Neural cell (in vitro differentiated cells): ENCODE measurements at regions not wholly inside any gene's neighbourhood (a gene's known extent, or its start where the extent isn't known, plus 50 kb on each side); places are given as distances from the start of the nearest gene placed in this dataset.

Experiments used
- CTCF ChIP-seq: fragments of 450-650 bp; IDR thresholded peaks from 2 replicates; pipeline ENCODE4 v1.5.1; 2014; ENCODE audit warnings: antibody characterized with exemption, mild to moderate bottlenecking, moderate library complexity; ENCODE audit not compliant: poor library complexity, severe bottlenecking
- EP300 ChIP-seq: fragments of 450-650 bp; conservative IDR thresholded peaks from 2 replicates; pipeline ENCODE4 v1.6.1; 2014; ENCODE audit warnings: antibody characterized with exemption, mild to moderate bottlenecking, moderate library complexity; ENCODE audit not compliant: poor library complexity, severe bottlenecking
- EZH2 ChIP-seq: fragments of 200-600, 300-800 bp; shearing (Covaris generic), sonication (generic); IDR thresholded peaks from 2 replicates; pipeline ENCODE4 v1.6.1; 2014; ENCODE audit warnings: antibody characterized with exemption, low read length, borderline replicate concordance, mild to moderate bottlenecking; ENCODE audit not compliant: insufficient read depth, poor library complexity, severe bottlenecking
- MXI1 ChIP-seq: fragments of 450-650 bp; conservative IDR thresholded peaks from 2 replicates; pipeline ENCODE4 v1.6.1; 2014; ENCODE audit warnings: antibody characterized with exemption, mild to moderate bottlenecking; ENCODE audit not compliant: poor library complexity, severe bottlenecking
- POLR2AphosphoS5 ChIP-seq: IDR thresholded peaks from 2 replicates; pipeline ENCODE4 v1.6.1; 2012
- REST ChIP-seq: IDR thresholded peaks from 2 replicates; pipeline ENCODE4 v1.6.1; 2012; ENCODE audit warnings: borderline replicate concordance
- TAF1 ChIP-seq: IDR thresholded peaks from 2 replicates; pipeline ENCODE4 v1.6.1; 2012; ENCODE audit warnings: low read depth

- no peak for TF ChIP-seq MXI1
- TF ChIP-seq EP300 = no peak
- no peak for TF ChIP-seq TAF1
- TF ChIP-seq EZH2 = no peak
- no peak for TF ChIP-seq CTCF
- TF ChIP-seq POLR2AphosphoS5 = no peak
- no peak for TF ChIP-seq REST
These were observed 387.6 kb upstream of the RGMA start for GRCh38 chr15:93476491-93477177.
